Uterus (tissue), 3 donors: ENCODE measurements at regions not wholly inside any gene's neighbourhood (a gene's known extent, or its start where the extent isn't known, plus 50 kb on each side); places are given as distances from the start of the nearest gene placed in this dataset.

ENCODE experiments used
- DNase-seq, 2 donors: peaks; one replicate each; pipeline ENCODE4 v3.0.0-alpha.2; 2019 to 2020
- H3K27ac ChIP-seq, 2 donors: fragments of 200-600 bp; sonication (generic); 1 replicate in 1 of 2; 2 replicates in 1 of 2; pipeline ENCODE4 v1.5.1; 2016 to 2018
- H3K27me3 ChIP-seq, 2 donors: fragments of 200-600 bp; sonication (generic); one replicate each; pipeline ENCODE4 v1.5.1; 2018 to 2019; ENCODE audit warnings: control low read depth in 1 of 2
- H3K36me3 ChIP-seq, 2 donors: fragments of 200-600 bp; sonication (generic); one replicate each; pipeline ENCODE4 v1.5.1; 2019; ENCODE audit warnings: control low read depth in 1 of 2
- H3K4me1 ChIP-seq, 2 donors: fragments of 200-600 bp; sonication (generic); one replicate each; pipeline ENCODE4 v1.5.1; 2018 to 2019; ENCODE audit warnings: control low read depth in 1 of 2
- H3K4me3 ChIP-seq, 2 donors: fragments of 200-600 bp; sonication (generic); 1 replicate in 1 of 2; 2 replicates in 1 of 2; pipeline ENCODE4 v1.5.1; 2018 to 2019; ENCODE audit warnings: mild to moderate bottlenecking in 1 of 2
- H3K9me3 ChIP-seq, 2 donors: fragments of 200-600 bp; sonication (generic); one replicate each; pipeline ENCODE4 v1.5.1; 2019; ENCODE audit warnings: control low read depth in 1 of 2
- CTCF ChIP-seq, 4 experiments: fragments of 200-600 bp in 2 of 4; fragments of 450-650 bp in 2 of 4; sonication (generic) in 2 of 4; IDR thresholded peaks; one replicate each; pipeline ENCODE4 v1.5.1; 2016 to 2019; ENCODE audit warnings: antibody characterized with exemption in 4 of 4, mild to moderate bottlenecking in 2 of 4, moderate library complexity in 1 of 4
- POLR2A ChIP-seq, 2 donors: fragments of 450-650 bp; IDR thresholded peaks; one replicate each; pipeline ENCODE4 v1.6.1; 2016; ENCODE audit warnings: antibody characterized with exemption in 2 of 2, mild to moderate bottlenecking in 1 of 2, moderate library complexity in 1 of 2
- intact Hi-C: fragments of 100-400 bp; cut with DNase I; formaldehyde crosslinking; loops from one replicate; pipeline ENCODE4 v1.15.1; 2023; ENCODE audit warnings: low total_unique reads
- donor health status: DM: yes; HTN: yes; CAD: no.

GRCh38 chr1:38266197-38266520, 219.6 kb upstream of the POU3F1 start:
- TF ChIP-seq CTCF (IDR thresholded peaks at IDR 0.05) (no peak), POLR2A (IDR thresholded peaks at IDR 0.05) (no peak)
- no peaks in the 10 kb centered on the region for H3K27me3 ChIP-seq
- no peaks in the 10 kb centered on the region for H3K9me3 ChIP-seq
- H3K36me3 ChIP-seq, result no peaks in the 10 kb centered on the region
- H3K4me3 ChIP-seq, result no peak overlapping the region
- no peaks in the 10 kb centered on the region for H3K4me1 ChIP-seq
- intact Hi-C loops, result no loop called here
- no peak for DNase-seq
- no peak overlapping the region for H3K27ac ChIP-seq

- DNase-seq, result no peak
- Histone ChIP-seq H3K4me3 (no peak overlapping the region), H3K36me3 (no peaks in the 10 kb centered on the region), H3K4me1 (no peaks in the 10 kb centered on the region), H3K9me3 (no peaks in the 10 kb centered on the region), H3K27ac (no peak overlapping the region), H3K27me3 (no peaks in the 10 kb centered on the region)
- intact Hi-C loops, result no loop called here
- no peak for TF ChIP-seq CTCF (IDR thresholded peaks at IDR 0.05)
- TF ChIP-seq POLR2A (IDR thresholded peaks at IDR 0.05), result no peak
These were observed 219.0 kb upstream of the POU3F1 start for GRCh38 chr1:38265293-38266196.

DNA sequence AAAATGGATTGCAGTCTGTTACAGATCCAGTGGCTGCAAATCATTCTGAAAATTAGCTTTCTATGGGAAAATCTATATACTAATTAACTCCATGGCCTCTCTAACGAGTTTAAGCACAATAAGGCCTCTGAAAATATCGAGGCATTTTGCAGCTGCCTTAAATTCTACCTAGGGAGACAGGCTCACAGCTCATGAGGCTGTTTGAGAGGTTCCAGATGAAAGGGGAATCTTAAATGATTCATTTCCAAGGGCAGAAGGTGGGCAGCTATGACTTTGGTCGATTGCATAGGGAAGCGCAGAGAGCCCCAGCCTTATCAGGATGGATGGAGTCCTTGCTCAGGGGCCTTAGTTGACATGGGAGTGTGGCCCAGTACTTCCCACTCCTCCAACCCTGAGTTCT, 216.8 kb upstream of the POU3F1 start:
- DNase-seq, result no peak
- Histone ChIP-seq H3K4me1 (no peaks in the 10 kb centered on the region), H3K27ac (no peak overlapping the region), H3K27me3 (no peaks in the 10 kb centered on the region), H3K4me3 (no peak overlapping the region), H3K36me3 (no peaks in the 10 kb centered on the region), H3K9me3 (no peaks in the 10 kb centered on the region)
- intact Hi-C loops, result no loop called here
- TF ChIP-seq CTCF (IDR thresholded peaks at IDR 0.05) (no peak), POLR2A (IDR thresholded peaks at IDR 0.05) (no peak)

- intact Hi-C loops, result no loop called here
- H3K9me3 ChIP-seq, result no peaks in the 10 kb centered on the region
- no peak for TF ChIP-seq POLR2A (IDR thresholded peaks at IDR 0.05)
- TF ChIP-seq CTCF (IDR thresholded peaks at IDR 0.05), result no peak
- no peak overlapping the region for H3K27ac ChIP-seq
- H3K36me3 ChIP-seq, result no peaks in the 10 kb centered on the region
- H3K27me3 ChIP-seq, result no peaks in the 10 kb centered on the region
- no peak overlapping the region for H3K4me3 ChIP-seq
- H3K4me1 ChIP-seq, result no peaks in the 10 kb centered on the region
- DNase-seq, result no peak
These were observed 215.0 kb upstream of the POU3F1 start for GRCh38 chr1:38261574-38261973.

DNA sequence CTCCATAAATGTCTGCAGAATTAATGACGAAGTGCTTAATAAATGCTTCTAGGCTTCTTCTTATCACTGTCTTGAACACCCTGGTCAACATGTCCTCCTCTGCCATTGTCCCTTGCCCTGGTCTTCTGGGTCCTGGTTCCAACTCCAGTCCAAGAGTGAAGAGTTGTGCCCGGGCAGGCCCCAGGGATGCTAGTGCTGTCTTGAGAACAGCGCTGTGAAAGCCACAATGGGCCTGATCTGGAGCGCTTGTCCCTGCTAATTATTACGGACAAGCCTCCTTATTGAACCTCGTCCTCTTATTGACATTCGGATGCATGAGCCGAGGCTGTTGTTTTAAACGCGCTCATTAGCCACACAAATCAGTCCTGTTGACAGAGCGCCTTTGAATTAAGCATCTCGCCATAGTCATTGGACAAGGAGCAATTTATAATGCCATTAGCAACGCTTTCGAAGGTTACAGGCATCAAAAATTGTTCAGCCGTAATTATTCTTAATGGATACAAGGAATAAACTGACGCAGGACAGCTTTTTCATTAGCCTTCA, 211.6 kb upstream of the POU3F1 start:
- DNase-seq, result no peak

More for the DNA sequence above, 211.6 kb upstream of the POU3F1 start:
- Histone ChIP-seq H3K27me3 (no peaks in the 10 kb centered on the region), H3K4me1 (no peaks in the 10 kb centered on the region), H3K36me3 (no peaks in the 10 kb centered on the region), H3K4me3 (no peak overlapping the region), H3K27ac (no peak overlapping the region), H3K9me3 (no peaks in the 10 kb centered on the region)
- intact Hi-C loops, result no loop called here
- no peak for TF ChIP-seq CTCF (IDR thresholded peaks at IDR 0.05)
- TF ChIP-seq POLR2A (IDR thresholded peaks at IDR 0.05), result no peak
